Loucy (cell line): ENCODE measurements at regions not wholly inside any gene's neighbourhood (a gene's known extent, or its start where the extent isn't known, plus 50 kb on each side); places are given as distances from the start of the nearest gene placed in this dataset.

Source experiments
- CTCF ChIP-seq: fragments of 200-600 bp; sonication (generic); conservative IDR thresholded peaks from 2 replicates; pipeline ENCODE4 v1.5.1; 2014; ENCODE audit warnings: mild to moderate bottlenecking, antibody characterized with exemption, low read length
- EZH2phosphoT487 ChIP-seq: fragments of 200-600 bp; IDR thresholded peaks from 2 replicates; pipeline ENCODE4 v1.6.1; 2018; ENCODE audit warnings: antibody characterized with exemption, mild to moderate bottlenecking, moderate library complexity, borderline replicate concordance

- TF ChIP-seq CTCF = no peak
- TF ChIP-seq EZH2phosphoT487 = no peak
These were observed 201.4 kb downstream of the IBTK start for GRCh38 chr6:82045965-82046756.
